Panc1 (cell line): ENCODE measurements at regions not wholly inside any gene's neighbourhood (a gene's known extent, or its start where the extent isn't known, plus 50 kb on each side); places are given as distances from the start of the nearest gene placed in this dataset.

Experiments
- ATAC-seq: fragments of 200-7000 bp; cut with Tn5 transposase; 2 replicates; pipeline ENCODE4 v1.9.1; 2020; ENCODE audit warnings: mild to moderate bottlenecking, moderate library complexity
- BruUV-seq: library from RNA; stranded (reverse); fragments of 400-500 nt; replicated peaks from 2 replicates; lab custom pipeline; 2021; lab: Mats Ljungman, UMichigan
- CTCF ChIA-PET: fragments of 300-600 bp; sonication (Branson Sonifier 250); formaldehyde crosslinking; loops from one replicate; lab custom pipeline; 2022; ENCODE audit warnings: antibody characterized with exemption; lab: Charles Lee
- POLR2A ChIA-PET: fragments of 300-600 bp; sonication (Branson Sonifier 250); formaldehyde crosslinking; loops from one replicate; lab custom pipeline; 2022; ENCODE audit warnings: antibody characterized with exemption; lab: Charles Lee
- DNase-seq: peaks from one replicate; pipeline ENCODE4 v3.0.0-alpha.2; 2010; ENCODE audit warnings: low read depth, low spot score
- H3K27ac ChIP-seq: 2 replicates; pipeline ENCODE4 v1.5.1; 2011; ENCODE audit warnings: mild to moderate bottlenecking, low read length, inconsistent platforms
- H3K27me3 ChIP-seq: fragments of 200-500 bp; sonication (Bioruptor generic); 2 replicates; pipeline ENCODE4 v1.6.0; 2014; ENCODE audit warnings: low read length, inconsistent platforms; ENCODE audit not compliant: control insufficient read depth, insufficient read depth
- H3K36me3 ChIP-seq: fragments of 200-500 bp; sonication (Bioruptor generic); 2 replicates; pipeline ENCODE4 v1.5.1; 2014; ENCODE audit warnings: inconsistent platforms, mild to moderate bottlenecking, low read length, moderate library complexity; ENCODE audit not compliant: control insufficient read depth, insufficient read depth
- H3K4me1 ChIP-seq: 2 replicates; pipeline ENCODE4 v1.5.1; 2011; ENCODE audit warnings: inconsistent platforms, mild to moderate bottlenecking, low read length, moderate library complexity; ENCODE audit not compliant: control insufficient read depth, insufficient read depth
- H3K4me3 ChIP-seq, 2 experiments: 2 replicates each; pipeline ENCODE4 v1.5.1; 2011 to 2012; ENCODE audit warnings: low read depth in 2 of 2, low read length in 2 of 2, mild to moderate bottlenecking in 2 of 2, inconsistent platforms in 1 of 2, moderate library complexity in 1 of 2
- H3K9me3 ChIP-seq: fragments of 200-500 bp; sonication (Bioruptor generic); 2 replicates; pipeline ENCODE4 v1.5.1; 2014; ENCODE audit warnings: low read depth, mild to moderate bottlenecking, inconsistent platforms, low read length, moderate library complexity; ENCODE audit not compliant: control insufficient read depth, insufficient read depth
- CTCF ChIP-seq: fragments of 450-650 bp; IDR thresholded peaks from 2 replicates; pipeline ENCODE4 v1.5.1; 2017; ENCODE audit warnings: mild to moderate bottlenecking
- POLR2AphosphoS5 ChIP-seq: IDR thresholded peaks from 2 replicates; pipeline ENCODE4 v1.6.1; 2012; ENCODE audit warnings: mild to moderate bottlenecking, low read depth, low read length, moderate library complexity
- REST ChIP-seq, 2 experiments: IDR thresholded peaks; 2 replicates each; pipeline ENCODE4 v1.6.1; 2011 to 2012; ENCODE audit warnings: low read depth in 2 of 2, control low read depth in 1 of 2, low read length in 1 of 2, mild to moderate bottlenecking in 1 of 2, moderate library complexity in 1 of 2; ENCODE audit not compliant: insufficient read depth in 1 of 2
- SIN3A ChIP-seq: IDR thresholded peaks from 2 replicates; pipeline ENCODE4 v1.6.1; 2012; ENCODE audit warnings: low read depth, mild to moderate bottlenecking, low read length, moderate library complexity, borderline replicate concordance; ENCODE audit not compliant: insufficient read depth
- TCF7L2 ChIP-seq: IDR thresholded peaks from 2 replicates; pipeline ENCODE4 v1.6.1; 2011; ENCODE audit warnings: mild to moderate bottlenecking, low read depth, low read length, inconsistent platforms
- in situ Hi-C: cut with HindIII; loops from 2 replicates; pipeline ENCODE4 v1.10.0; 2016; ENCODE audit warnings: low sequenced_read_pairs, low pct_unique_long_range_greater_than_20kb
- intact Hi-C: fragments of 100-400 bp; cut with micrococcal nuclease; formaldehyde crosslinking; loops from one replicate; pipeline ENCODE4 v1.10.0; 2022; ENCODE audit not compliant: unreplicated experiment

- DNase-seq: no peak
- POLR2A ChIA-PET: no interaction called here
Observed at GRCh38 chr2:122421775-122422174, 666.3 kb downstream of the TSN start.

GRCh38 chr2:122422384-122422991, 667.0 kb downstream of the TSN start:
- CTCF ChIA-PET: no interaction called here
- no peak for DNase-seq
- no TSS peak for BruUV-seq

More at GRCh38 chr2:122421775-122422174, 666.3 kb downstream of the TSN start:
- intact Hi-C loops (no loop called here), in situ Hi-C loops (no loop called here)
- Histone ChIP-seq H3K9me3 (no peaks in the 10 kb centered on the region), H3K4me1 (no peaks in the 10 kb centered on the region), H3K36me3 (no peaks in the 10 kb centered on the region), H3K27me3 (no peaks in the 10 kb centered on the region), H3K4me3 (no peak overlapping the region), H3K27ac (no peak overlapping the region)
- no peak for ATAC-seq
- CTCF ChIA-PET: no interaction called here
- BruUV-seq: no TSS peak
- TF ChIP-seq REST (IDR thresholded peaks at IDR 0.05; ENCODE audit: insufficient read depth in 1 of 2, low read depth in 2 of 2, low read length in 1 of 2) (no peak), TCF7L2 (no peak), CTCF (no peak), POLR2AphosphoS5 (no peak), SIN3A (no peak)

More at GRCh38 chr2:122422384-122422991, 667.0 kb downstream of the TSN start:
- no peak for TF ChIP-seq SIN3A
- TF ChIP-seq POLR2AphosphoS5: no peak
- no peak for TF ChIP-seq TCF7L2
- no peak for TF ChIP-seq REST (IDR thresholded peaks at IDR 0.05; ENCODE audit: insufficient read depth in 1 of 2, low read depth in 2 of 2, low read length in 1 of 2)
- TF ChIP-seq CTCF: no peak
- Histone ChIP-seq H3K27me3 (no peaks in the 10 kb centered on the region), H3K4me3 (no peak overlapping the region), H3K9me3 (no peaks in the 10 kb centered on the region), H3K27ac (no peak overlapping the region), H3K36me3 (no peaks in the 10 kb centered on the region), H3K4me1 (no peaks in the 10 kb centered on the region)
- no peak for ATAC-seq
- POLR2A ChIA-PET: no interaction called here
- in situ Hi-C loops: no loop called here
- intact Hi-C loops: no loop called here
